ENCODE measurements at regions not wholly inside any gene's neighbourhood (a gene's known extent, or its start where the extent isn't known, plus 50 kb on each side); places are given as distances from the start of the nearest gene placed in this dataset.
"Not testable (repeated sequence)": the region's sequence is repeated elsewhere in the genome, so short reads cannot be mapped to it uniquely, and the experiment has no call there.

DNA sequence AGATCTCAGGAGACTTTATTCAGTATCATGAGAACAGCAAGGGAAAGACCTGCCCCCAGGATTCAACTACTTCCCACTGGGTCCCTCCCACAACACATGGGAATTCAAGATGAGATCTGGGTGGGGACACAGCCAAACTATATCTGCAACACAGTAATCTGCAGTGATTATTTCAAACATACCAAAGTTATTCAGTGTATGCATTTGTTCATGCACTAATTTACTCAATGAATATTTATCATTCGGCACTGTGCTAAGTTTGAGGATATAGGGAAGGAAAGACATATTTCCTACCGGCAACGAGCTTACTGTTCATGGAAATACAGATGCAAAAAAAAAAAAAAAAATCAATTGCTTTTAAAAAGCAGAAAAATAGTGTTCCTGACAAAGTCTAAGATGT, 91.6 kb upstream of the IMMP2L start:
- intact Hi-C loops (cut with DNase I; ENCODE audit: low total_unique reads): no loop called here
- DNase-seq (ENCODE audit: low spot score in 2 of 2): no peak
- no peak for TF ChIP-seq CTCF (IDR thresholded peaks at IDR 0.05)
- TF ChIP-seq POLR2A (IDR thresholded peaks at IDR 0.05): no peak
- 50 to 66% methylated on average over 3 of the region's 3 CpGs for WGBS, 2 donors
- H3K4me3 ChIP-seq (ENCODE audit: low read depth, poor library complexity, severe bottlenecking): no peak overlapping the region

DNA sequence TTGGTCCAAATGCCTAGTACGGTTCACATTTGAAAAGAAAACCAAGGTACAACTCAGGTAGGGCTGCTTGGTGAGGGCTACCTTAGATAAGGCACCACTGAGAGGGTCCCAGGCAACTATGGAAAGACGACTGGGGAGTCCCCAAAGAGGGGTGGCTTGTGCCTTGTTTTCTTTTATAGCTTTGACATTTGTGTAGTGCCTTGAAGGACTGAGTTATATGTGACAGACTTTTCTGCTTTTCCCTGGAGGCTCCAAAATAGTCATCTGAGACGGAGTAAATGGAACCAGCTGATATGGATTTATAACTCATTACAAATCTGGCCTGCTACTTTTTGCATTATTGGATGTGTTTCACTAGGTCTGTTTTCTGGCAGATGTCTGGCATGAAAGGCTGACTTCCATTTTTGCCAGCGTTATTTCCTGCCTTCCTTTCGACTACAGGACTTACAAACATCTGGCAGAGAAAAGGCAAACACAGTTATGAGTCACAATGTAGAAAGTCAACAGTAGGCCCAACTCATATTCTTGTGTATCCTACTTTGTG, 88.2 kb upstream of the IMMP2L start:
- no peak overlapping the region for H3K4me3 ChIP-seq (ENCODE audit: low read depth, poor library complexity, severe bottlenecking)
- intact Hi-C loops (cut with DNase I; ENCODE audit: low total_unique reads): no loop called here
- WGBS, 2 donors: 15 to 26% methylated on average over 5 of the region's 5 CpGs
- no peak for TF ChIP-seq CTCF (IDR thresholded peaks at IDR 0.05)
- TF ChIP-seq POLR2A (IDR thresholded peaks at IDR 0.05): no peak
- DNase-seq (ENCODE audit: low spot score in 2 of 2): peak in 1 of 2 donors; percentile 54

DNA sequence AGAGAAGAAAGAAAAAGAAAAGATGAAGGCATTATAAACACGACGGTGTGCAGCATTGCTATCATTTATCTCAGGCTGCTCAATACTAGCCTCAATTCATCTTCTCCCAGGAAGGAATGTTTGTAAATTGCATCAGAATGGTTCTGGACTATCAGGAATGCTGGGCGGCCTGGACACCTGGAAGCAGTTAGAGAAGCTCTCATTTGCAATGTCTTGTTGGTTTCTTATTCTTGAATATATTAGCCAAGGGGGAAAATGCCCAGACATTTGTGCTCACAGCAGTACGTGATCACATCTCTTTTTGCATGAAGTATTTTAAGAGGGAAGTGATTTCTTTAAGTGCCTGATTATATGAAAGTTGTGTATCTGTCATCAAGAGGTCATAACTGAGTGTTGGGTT, 85.6 kb upstream of the IMMP2L start:
- DNase-seq (ENCODE audit: low spot score in 2 of 2): no peak
- TF ChIP-seq POLR2A (IDR thresholded peaks at IDR 0.05) (no peak), CTCF (IDR thresholded peaks at IDR 0.05) (no peak)
- intact Hi-C loops (cut with DNase I; ENCODE audit: low total_unique reads): no loop called here
- H3K4me3 ChIP-seq (ENCODE audit: low read depth, poor library complexity, severe bottlenecking): no peak overlapping the region
- 46 to 75% methylated on average over 4 of the region's 4 CpGs for WGBS, 2 donors

- intact Hi-C loops (cut with DNase I; ENCODE audit: low total_unique reads); DNase-seq (ENCODE audit: low spot score in 2 of 2); H3K4me3 ChIP-seq (ENCODE audit: low read depth, poor library complexity, severe bottlenecking): not testable (repeated sequence)
- 89 to 94% methylated on average over 14 of the region's 14 CpGs for WGBS, 2 donors
These were observed 82.3 kb upstream of the IMMP2L start for GRCh38 chr7:111644595-111644994.

DNA sequence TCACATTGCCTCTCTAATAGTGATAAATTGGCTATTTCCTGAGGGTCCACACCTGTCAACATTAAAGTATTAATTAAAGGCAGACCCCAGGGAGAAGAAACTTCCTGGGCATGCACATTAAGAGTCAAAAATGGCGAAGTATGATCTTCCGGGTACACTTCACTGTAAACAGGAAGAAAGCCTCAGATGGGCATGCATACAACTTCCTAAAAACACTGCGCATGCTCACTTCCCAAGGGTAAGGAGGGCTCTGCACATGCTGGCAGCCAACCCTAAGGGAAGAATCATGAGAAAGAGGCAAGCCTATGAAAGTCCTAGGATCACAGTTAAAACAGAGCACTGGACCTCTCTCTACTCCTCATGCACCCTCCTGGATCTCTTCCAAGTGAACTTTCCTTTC, 80.1 kb upstream of the IMMP2L start:
- WGBS, 2 donors: 76 to 86% methylated on average over 3 of the region's 3 CpGs

DNA sequence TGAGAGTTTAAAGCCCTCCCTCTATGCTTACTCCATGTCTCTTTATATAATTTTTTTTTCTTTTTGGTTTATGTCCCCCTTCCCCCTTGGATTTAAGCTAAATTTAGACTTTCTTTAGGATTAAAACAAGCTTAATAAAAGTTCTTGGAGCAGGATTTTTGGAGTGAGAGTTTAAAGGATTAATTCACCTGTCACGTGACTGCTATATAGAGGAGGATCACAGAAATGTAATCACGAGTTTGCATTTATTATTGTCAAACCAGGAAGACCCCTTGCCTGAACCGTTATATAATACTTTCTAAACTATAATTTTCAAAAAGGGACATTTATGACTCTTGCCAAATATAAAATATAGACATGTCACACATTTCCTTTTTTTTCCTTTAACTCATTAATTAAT, 78.1 kb upstream of the IMMP2L start:
- intact Hi-C loops (cut with DNase I; ENCODE audit: low total_unique reads): no loop called here
- H3K4me3 ChIP-seq (ENCODE audit: low read depth, poor library complexity, severe bottlenecking): no peak overlapping the region
- 34 to 48% methylated on average over 3 of the region's 3 CpGs for WGBS, 2 donors
- DNase-seq (ENCODE audit: low spot score in 2 of 2): no peak
- no peak for TF ChIP-seq CTCF (IDR thresholded peaks at IDR 0.05)
- no peak for TF ChIP-seq POLR2A (IDR thresholded peaks at IDR 0.05)

More for the DNA sequence above, 80.1 kb upstream of the IMMP2L start:
- TF ChIP-seq CTCF (IDR thresholded peaks at IDR 0.05) (no peak), POLR2A (IDR thresholded peaks at IDR 0.05) (no peak)
- no peak overlapping the region for H3K4me3 ChIP-seq (ENCODE audit: low read depth, poor library complexity, severe bottlenecking)
- no peak for DNase-seq (ENCODE audit: low spot score in 2 of 2)
- intact Hi-C loops (cut with DNase I; ENCODE audit: low total_unique reads): no loop called here
